Esophagus muscularis mucosa (tissue), 3 donors: ENCODE measurements at regions not wholly inside any gene's neighbourhood (a gene's known extent, or its start where the extent isn't known, plus 50 kb on each side); places are given as distances from the start of the nearest gene placed in this dataset.

Source experiments
- EP300 ChIP-seq: sonication (generic); formaldehyde crosslinking; IDR thresholded peaks from one replicate; pipeline ENCODE4 v1.6.1; 2017; ENCODE audit warnings: antibody characterized with exemption
- TF ChIP-seq, protein P1 (sequence below), 3 experiments: fragments of 200-600 bp in 2 of 3; fragments of 450-650 bp in 1 of 3; sonication (generic) in 2 of 3; IDR thresholded peaks; one replicate each; pipeline ENCODE4 v1.5.1; 2017 to 2019; ENCODE audit warnings: antibody characterized with exemption in 3 of 3, mild to moderate bottlenecking in 2 of 3, moderate library complexity in 1 of 3

DNA sequence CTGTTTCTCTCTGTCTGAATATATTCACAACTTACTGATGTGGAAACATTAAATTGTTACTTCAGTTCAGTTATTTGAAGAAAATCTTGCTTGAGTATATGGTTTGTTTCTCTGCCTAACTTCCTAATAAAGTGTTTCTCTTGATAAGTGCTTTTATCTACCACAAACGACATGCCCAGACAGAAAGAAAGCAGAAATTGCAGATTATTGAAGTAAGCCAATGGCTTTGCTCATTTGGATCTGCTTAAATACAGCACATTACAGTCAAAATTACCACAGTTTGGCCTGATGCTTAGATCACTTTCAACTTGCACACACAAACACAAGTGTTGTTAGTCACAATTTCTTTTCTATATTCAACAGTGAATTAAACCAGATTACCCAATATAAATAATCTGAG is 68.0 kb downstream of the ATOH1 start:
- TF ChIP-seq, protein P1, sequence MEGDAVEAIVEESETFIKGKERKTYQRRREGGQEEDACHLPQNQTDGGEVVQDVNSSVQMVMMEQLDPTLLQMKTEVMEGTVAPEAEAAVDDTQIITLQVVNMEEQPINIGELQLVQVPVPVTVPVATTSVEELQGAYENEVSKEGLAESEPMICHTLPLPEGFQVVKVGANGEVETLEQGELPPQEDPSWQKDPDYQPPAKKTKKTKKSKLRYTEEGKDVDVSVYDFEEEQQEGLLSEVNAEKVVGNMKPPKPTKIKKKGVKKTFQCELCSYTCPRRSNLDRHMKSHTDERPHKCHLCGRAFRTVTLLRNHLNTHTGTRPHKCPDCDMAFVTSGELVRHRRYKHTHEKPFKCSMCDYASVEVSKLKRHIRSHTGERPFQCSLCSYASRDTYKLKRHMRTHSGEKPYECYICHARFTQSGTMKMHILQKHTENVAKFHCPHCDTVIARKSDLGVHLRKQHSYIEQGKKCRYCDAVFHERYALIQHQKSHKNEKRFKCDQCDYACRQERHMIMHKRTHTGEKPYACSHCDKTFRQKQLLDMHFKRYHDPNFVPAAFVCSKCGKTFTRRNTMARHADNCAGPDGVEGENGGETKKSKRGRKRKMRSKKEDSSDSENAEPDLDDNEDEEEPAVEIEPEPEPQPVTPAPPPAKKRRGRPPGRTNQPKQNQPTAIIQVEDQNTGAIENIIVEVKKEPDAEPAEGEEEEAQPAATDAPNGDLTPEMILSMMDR (IDR thresholded peaks at IDR 0.05), result no peak
- no peak for TF ChIP-seq EP300
